ENCODE measurements at regions not wholly inside any gene's neighbourhood (a gene's known extent, or its start where the extent isn't known, plus 50 kb on each side); places are given as distances from the start of the nearest gene placed in this dataset.

GRCh38 chr6:104312851-104313250, 546.9 kb downstream of the HACE1 start (continued):
- TF ChIP-seq TEAD4 (IDR thresholded peaks at IDR 0.05; ENCODE audit: low read depth, low read length) (no peak), POLR2A (IDR thresholded peaks at IDR 0.05; ENCODE audit: control extremely low read depth in 1 of 2, low read depth in 2 of 2, low read length in 2 of 2) (no peak)

Data from H1 (cell line).